ENCODE measurements at regions not wholly inside any gene's neighbourhood (a gene's known extent, or its start where the extent isn't known, plus 50 kb on each side); places are given as distances from the start of the nearest gene placed in this dataset.

DNA sequence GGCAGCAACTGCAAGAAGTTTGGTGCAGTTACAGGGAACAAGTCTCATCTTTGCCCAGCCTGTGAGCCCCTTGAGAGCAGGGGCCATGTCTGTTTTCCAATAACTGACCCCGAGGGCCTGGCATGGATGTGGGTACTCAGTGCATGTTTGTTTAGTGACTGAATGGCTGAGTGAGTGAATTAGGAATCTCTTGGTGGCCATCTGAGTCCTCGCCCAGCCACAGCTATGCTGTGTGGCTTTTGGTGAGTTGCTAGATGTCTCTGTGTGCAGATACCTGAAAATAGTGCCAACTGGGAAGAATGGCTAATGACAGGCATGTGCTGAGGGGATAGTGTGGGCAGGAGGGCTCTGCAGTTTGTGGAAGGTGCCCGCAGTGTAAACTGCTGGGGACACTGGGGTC, 54.4 kb upstream of the PCBD1 start:
- TF ChIP-seq CTCF (conservative IDR thresholded peaks at IDR 0.05; ENCODE audit: low read length), result no peak
- TF ChIP-seq EZH2phosphoT487 (IDR thresholded peaks at IDR 0.05; ENCODE audit: borderline replicate concordance), result no peak

Measured in Loucy (cell line).